GM20000 (cell line): ENCODE measurements at regions not wholly inside any gene's neighbourhood (a gene's known extent, or its start where the extent isn't known, plus 50 kb on each side); places are given as distances from the start of the nearest gene placed in this dataset.

Source experiments
- DNase-seq: peaks from one replicate; pipeline ENCODE4 v3.0.0; 2012; ENCODE audit warnings: low spot score
- CTCF ChIP-seq: IDR thresholded peaks from 2 replicates; pipeline ENCODE4 v1.5.1; 2012; ENCODE audit warnings: mild to moderate bottlenecking, control low read depth; ENCODE audit errors: extremely low read depth, missing control alignments

GRCh38 chr12:34625116-34625515 is 602.8 kb downstream of the ALG10 start:
- no peak for DNase-seq
- no peak for TF ChIP-seq CTCF

DNA sequence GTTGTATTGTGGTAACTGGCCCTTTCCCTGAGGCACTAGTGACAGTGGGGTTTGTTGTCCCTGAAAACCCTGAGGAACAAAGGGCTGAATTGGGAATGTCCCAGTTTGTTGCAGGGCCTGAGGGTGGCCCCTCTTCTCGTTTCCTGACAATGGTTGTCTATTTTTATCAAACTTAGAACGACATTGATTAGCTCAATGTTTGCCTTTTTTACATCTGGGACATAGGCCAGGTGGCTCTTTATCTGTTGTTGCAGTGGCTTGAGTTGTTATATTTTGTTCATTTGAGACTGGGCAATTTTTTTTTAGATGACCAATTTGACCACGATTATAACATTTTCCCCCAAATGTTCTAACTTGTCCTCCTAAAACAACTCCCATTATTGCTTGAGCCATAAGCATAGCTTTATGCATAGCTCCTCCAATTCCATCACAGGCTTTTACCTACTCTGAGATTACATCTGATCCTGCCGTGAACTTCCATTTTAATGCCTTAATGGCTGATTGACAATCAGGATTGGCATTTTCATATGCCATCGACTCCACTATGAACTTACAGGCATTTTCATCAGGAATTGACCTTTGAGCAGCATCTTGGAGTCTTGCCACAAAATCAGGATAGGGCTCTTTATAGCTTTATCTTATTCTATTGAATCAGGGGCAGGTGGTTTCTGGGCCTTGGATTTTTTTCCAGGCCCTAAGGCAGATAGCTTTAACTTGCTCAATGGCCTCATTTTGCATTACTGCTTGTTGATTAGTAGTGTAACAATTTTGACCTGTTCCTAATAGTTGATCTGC is 604.3 kb downstream of the ALG10 start:
- no peak for DNase-seq
- no peak for TF ChIP-seq CTCF
